Gastroesophageal sphincter (tissue), 3 donors: ENCODE measurements at regions not wholly inside any gene's neighbourhood (a gene's known extent, or its start where the extent isn't known, plus 50 kb on each side); places are given as distances from the start of the nearest gene placed in this dataset.

Experiments
- EP300 ChIP-seq: sonication (generic); formaldehyde crosslinking; IDR thresholded peaks from one replicate; pipeline ENCODE4 v1.6.1; 2017; ENCODE audit warnings: antibody characterized with exemption, mild to moderate bottlenecking
- POLR2A ChIP-seq, 2 donors: fragments of 450-650 bp; IDR thresholded peaks; one replicate each; pipeline ENCODE4 v1.6.1; 2017; ENCODE audit warnings: antibody characterized with exemption in 2 of 2, mild to moderate bottlenecking in 2 of 2, moderate library complexity in 1 of 2
- POLR2AphosphoS5 ChIP-seq: sonication (generic); formaldehyde crosslinking; IDR thresholded peaks from one replicate; pipeline ENCODE4 v1.6.1; 2017; ENCODE audit warnings: antibody characterized with exemption
- TF ChIP-seq, protein P1 (sequence below), 4 experiments: fragments of 200-600 bp in 2 of 4; fragments of 450-650 bp in 2 of 4; sonication (generic) in 1 of 4; IDR thresholded peaks; one replicate each; pipeline ENCODE4 v1.5.1; 2017 to 2019; ENCODE audit warnings: antibody characterized with exemption in 4 of 4, mild to moderate bottlenecking in 2 of 4, moderate library complexity in 2 of 4

DNA sequence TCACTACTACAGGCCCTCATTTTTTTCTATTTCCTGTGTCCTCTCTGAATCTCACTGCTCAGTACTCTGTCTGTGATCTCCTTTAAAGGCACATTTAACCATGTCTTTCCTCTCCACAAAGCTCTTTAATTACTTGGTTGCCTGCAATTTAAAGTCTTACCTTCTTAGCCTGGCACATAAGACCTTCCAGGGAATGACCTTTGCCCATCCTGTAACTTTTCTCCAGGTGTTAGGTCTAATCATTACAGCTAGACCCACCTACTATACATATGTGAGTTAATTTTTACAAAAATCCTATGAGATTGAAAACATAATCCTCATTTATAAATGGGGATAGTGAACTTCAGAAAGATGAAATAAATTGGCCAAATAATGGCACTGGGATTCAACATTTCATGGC is 244.1 kb upstream of the RHOBTB1 start:
- TF ChIP-seq, protein P1, sequence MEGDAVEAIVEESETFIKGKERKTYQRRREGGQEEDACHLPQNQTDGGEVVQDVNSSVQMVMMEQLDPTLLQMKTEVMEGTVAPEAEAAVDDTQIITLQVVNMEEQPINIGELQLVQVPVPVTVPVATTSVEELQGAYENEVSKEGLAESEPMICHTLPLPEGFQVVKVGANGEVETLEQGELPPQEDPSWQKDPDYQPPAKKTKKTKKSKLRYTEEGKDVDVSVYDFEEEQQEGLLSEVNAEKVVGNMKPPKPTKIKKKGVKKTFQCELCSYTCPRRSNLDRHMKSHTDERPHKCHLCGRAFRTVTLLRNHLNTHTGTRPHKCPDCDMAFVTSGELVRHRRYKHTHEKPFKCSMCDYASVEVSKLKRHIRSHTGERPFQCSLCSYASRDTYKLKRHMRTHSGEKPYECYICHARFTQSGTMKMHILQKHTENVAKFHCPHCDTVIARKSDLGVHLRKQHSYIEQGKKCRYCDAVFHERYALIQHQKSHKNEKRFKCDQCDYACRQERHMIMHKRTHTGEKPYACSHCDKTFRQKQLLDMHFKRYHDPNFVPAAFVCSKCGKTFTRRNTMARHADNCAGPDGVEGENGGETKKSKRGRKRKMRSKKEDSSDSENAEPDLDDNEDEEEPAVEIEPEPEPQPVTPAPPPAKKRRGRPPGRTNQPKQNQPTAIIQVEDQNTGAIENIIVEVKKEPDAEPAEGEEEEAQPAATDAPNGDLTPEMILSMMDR (IDR thresholded peaks at IDR 0.05), result no peak
- no peak for TF ChIP-seq POLR2A (IDR thresholded peaks at IDR 0.05)
- TF ChIP-seq POLR2AphosphoS5, result no peak
- TF ChIP-seq EP300, result no peak
